NB4 (cell line): ENCODE measurements at regions not wholly inside any gene's neighbourhood (a gene's known extent, or its start where the extent isn't known, plus 50 kb on each side); places are given as distances from the start of the nearest gene placed in this dataset.

Experiments
- CTCF ChIP-seq: IDR thresholded peaks from one replicate; pipeline ENCODE4 v1.5.1; 2012; ENCODE audit warnings: low read depth, low read length
- MYC ChIP-seq: IDR thresholded peaks from 2 replicates; pipeline ENCODE4 v1.6.1; 2011; ENCODE audit warnings: low read depth, low read length
- POLR2A ChIP-seq: IDR thresholded peaks from 2 replicates; pipeline ENCODE4 v1.6.1; 2011; ENCODE audit warnings: mild to moderate bottlenecking; ENCODE audit not compliant: insufficient read length; ENCODE audit errors: extremely low read depth

GRCh38 chr4:122540838-122541237 is 80.0 kb downstream of the IL21 start:
- TF ChIP-seq MYC (no peak), CTCF (no peak), POLR2A (no peak)
